Right lobe of liver (tissue), 4 donors: ENCODE measurements at regions not wholly inside any gene's neighbourhood (a gene's known extent, or its start where the extent isn't known, plus 50 kb on each side); places are given as distances from the start of the nearest gene placed in this dataset.

Experiments
- POLR2A ChIP-seq: fragments of 450-650 bp; IDR thresholded peaks from one replicate; pipeline ENCODE4 v1.6.1; 2017; ENCODE audit warnings: antibody characterized with exemption, mild to moderate bottlenecking
- TF ChIP-seq, protein P1 (sequence below), 4 donors: fragments of 200-600 bp in 3 of 4; fragments of 450-650 bp in 1 of 4; IDR thresholded peaks; one replicate each; pipeline versions ENCODE4 v1.5.1 to v1.8.0; 2016 to 2022; ENCODE audit warnings: antibody characterized with exemption in 4 of 4, mild to moderate bottlenecking in 2 of 4
- donor health status: DM: no; HTN: no; CAD: no.
- donor health status: DM: no; HTN: no; CAD: no.
- donor health status: DM: no; HTN: yes; CAD: no.

DNA sequence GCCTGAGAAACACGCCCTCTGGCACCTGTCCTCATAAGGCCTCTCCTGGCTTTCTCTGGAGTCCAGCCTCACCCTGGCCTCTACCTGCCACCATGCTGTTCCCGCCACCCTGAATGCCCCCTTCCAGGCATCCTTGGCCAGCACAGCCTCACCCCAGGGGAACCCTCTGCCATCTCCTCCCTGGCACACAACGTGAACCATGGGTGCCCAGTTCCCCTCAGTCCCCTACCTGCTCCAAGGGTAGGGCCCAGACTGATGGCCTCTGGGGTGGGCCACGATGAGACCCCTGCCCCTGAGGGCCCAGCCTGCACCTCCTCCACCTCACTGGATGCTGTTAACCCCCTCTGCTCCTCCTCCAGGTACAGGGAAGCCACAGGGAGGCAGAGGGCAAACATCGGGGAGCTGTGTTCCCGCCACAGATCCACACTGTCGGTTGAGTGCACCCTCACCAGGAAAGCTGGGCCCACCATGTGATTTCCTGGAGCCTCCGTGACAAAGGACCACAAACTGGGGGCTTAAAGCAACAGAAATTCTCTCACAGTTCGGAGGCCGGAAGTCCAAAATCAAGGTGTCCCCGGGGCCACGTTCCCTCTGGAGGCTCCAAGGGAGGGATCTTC, 169.6 kb downstream of the BRD1 start:
- TF ChIP-seq, protein P1, sequence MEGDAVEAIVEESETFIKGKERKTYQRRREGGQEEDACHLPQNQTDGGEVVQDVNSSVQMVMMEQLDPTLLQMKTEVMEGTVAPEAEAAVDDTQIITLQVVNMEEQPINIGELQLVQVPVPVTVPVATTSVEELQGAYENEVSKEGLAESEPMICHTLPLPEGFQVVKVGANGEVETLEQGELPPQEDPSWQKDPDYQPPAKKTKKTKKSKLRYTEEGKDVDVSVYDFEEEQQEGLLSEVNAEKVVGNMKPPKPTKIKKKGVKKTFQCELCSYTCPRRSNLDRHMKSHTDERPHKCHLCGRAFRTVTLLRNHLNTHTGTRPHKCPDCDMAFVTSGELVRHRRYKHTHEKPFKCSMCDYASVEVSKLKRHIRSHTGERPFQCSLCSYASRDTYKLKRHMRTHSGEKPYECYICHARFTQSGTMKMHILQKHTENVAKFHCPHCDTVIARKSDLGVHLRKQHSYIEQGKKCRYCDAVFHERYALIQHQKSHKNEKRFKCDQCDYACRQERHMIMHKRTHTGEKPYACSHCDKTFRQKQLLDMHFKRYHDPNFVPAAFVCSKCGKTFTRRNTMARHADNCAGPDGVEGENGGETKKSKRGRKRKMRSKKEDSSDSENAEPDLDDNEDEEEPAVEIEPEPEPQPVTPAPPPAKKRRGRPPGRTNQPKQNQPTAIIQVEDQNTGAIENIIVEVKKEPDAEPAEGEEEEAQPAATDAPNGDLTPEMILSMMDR (IDR thresholded peaks at IDR 0.05): no peak
- no peak for TF ChIP-seq POLR2A
